ENCODE measurements at regions not wholly inside any gene's neighbourhood (a gene's known extent, or its start where the extent isn't known, plus 50 kb on each side); places are given as distances from the start of the nearest gene placed in this dataset.
"Not testable (repeated sequence)": the region's sequence is repeated elsewhere in the genome, so short reads cannot be mapped to it uniquely, and the experiment has no call there.

- H3K36me3 Mint-ChIP-seq: no peaks in the 10 kb centered on the region
- H3K4me3 Mint-ChIP-seq: no peak overlapping the region
- H3K4me1 Mint-ChIP-seq: peaks cover 0 to 3% (median 0%) of the 10 kb centered on the region in 3 donors
- H3K27me3 Mint-ChIP-seq: peaks cover 2% of the 10 kb centered on the region
- H3K9me3 Mint-ChIP-seq: peaks cover 0 to 2% (median 0%) of the 10 kb centered on the region in 3 donors
- H3K27ac Mint-ChIP-seq: no peak overlapping the region
Observed at GRCh38 chr13:53255795-53256194, 227.2 kb downstream of the OLFM4 start.

GRCh38 chr13:53260594-53260993 is 232.0 kb downstream of the OLFM4 start:
- Mint-ChIP-seq H3K4me1 (no peaks in the 10 kb centered on the region), H3K27me3 (peaks cover 2% of the 10 kb centered on the region), H3K4me3 (no peak overlapping the region), H3K9me3 (no peaks in the 10 kb centered on the region), H3K27ac (no peak overlapping the region), H3K36me3 (no peaks in the 10 kb centered on the region)

DNA sequence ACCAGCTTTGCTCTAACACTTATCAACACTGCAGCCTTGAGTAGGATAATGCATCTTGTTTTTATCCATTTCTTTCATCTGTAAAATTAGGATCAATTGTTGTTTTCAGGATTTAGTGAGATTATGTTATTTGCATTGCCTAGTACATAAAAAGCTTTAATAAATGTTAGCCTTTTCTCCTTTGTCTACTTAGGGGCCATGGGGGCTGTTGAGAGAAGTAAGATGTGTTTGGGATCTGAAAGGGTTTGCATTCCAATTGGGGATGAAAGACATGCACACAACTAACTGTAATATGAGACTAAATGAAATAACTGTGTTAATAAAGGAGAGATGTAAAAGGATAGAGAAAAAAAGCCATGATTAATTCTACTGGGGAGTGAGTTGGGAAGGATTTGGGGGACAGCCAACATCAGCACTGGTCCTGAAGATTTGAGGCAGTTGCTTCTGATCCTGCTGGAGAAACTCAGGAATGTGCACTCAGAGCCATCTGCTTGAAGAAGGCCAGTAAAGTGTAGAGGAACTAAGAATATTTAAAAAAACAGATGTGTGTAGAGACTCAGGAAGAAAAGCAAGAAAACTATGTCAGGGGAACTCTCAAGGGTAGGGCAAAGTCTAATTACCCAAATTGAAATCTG is 236.3 kb downstream of the OLFM4 start:
- no peak overlapping the region for H3K27ac Mint-ChIP-seq
- H3K9me3 Mint-ChIP-seq: peaks cover 0 to 6% (median 0%) of the 10 kb centered on the region in 3 donors
- H3K27me3 Mint-ChIP-seq: peaks cover 2% of the 10 kb centered on the region
- no peak overlapping the region for H3K4me3 Mint-ChIP-seq
- H3K36me3 Mint-ChIP-seq: no peaks in the 10 kb centered on the region
- H3K4me1 Mint-ChIP-seq: no peaks in the 10 kb centered on the region

DNA sequence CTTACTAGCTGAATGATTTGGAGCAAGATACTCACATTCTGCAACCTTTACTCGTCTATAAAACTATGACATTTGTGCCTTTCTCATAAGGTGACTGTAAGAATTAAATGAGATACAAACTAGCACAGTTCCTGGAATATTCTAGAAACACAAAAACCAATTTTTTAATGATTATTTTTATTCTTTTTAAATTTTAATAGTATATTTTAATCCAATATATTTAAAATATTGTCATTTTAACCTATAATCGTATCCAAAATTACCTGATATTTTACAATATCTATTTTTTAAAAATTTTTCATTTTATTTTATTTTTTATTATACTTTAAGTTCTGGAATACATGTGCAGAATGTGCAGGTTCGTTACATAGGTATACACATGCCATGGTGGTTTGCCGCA is 238.1 kb downstream of the OLFM4 start:
- peaks cover 0 to 6% (median 0%) of the 10 kb centered on the region in 3 donors for H3K9me3 Mint-ChIP-seq
- H3K4me1 Mint-ChIP-seq: no peaks in the 10 kb centered on the region
- no peaks in the 10 kb centered on the region for H3K36me3 Mint-ChIP-seq
- H3K4me3 Mint-ChIP-seq: no peak overlapping the region
- H3K27ac Mint-ChIP-seq: no peak overlapping the region
- H3K27me3 Mint-ChIP-seq: no peaks in the 10 kb centered on the region

GRCh38 chr13:53269634-53270033 is 241.0 kb downstream of the OLFM4 start:
- H3K4me3 Mint-ChIP-seq: no peak overlapping the region
- H3K27ac Mint-ChIP-seq: no peak overlapping the region
- H3K36me3 Mint-ChIP-seq: no peaks in the 10 kb centered on the region
- H3K27me3 Mint-ChIP-seq: no peaks in the 10 kb centered on the region
- no peaks in the 10 kb centered on the region for H3K4me1 Mint-ChIP-seq
- H3K9me3 Mint-ChIP-seq: peaks cover 0 to 6% (median 0%) of the 10 kb centered on the region in 3 donors

GRCh38 chr13:53272873-53273272 is 244.3 kb downstream of the OLFM4 start:
- no peaks in the 10 kb centered on the region for H3K36me3 Mint-ChIP-seq
- no peak overlapping the region for H3K27ac Mint-ChIP-seq
- H3K27me3 Mint-ChIP-seq: no peaks in the 10 kb centered on the region
- no peak overlapping the region for H3K4me3 Mint-ChIP-seq
- H3K9me3 Mint-ChIP-seq: peaks cover 0 to 1% (median 0%) of the 10 kb centered on the region in 3 donors
- H3K4me1 Mint-ChIP-seq: no peaks in the 10 kb centered on the region

- Mint-ChIP-seq H3K9me3 (peaks cover 0 to 4% (median 0%) of the 10 kb centered on the region in 3 donors), H3K27ac (no peak overlapping the region), H3K4me3 (no peak overlapping the region), H3K36me3 (no peaks in the 10 kb centered on the region), H3K4me1 (no peaks in the 10 kb centered on the region), H3K27me3 (no peaks in the 10 kb centered on the region)
Observed at GRCh38 chr13:53276265-53276664, 247.7 kb downstream of the OLFM4 start.

DNA sequence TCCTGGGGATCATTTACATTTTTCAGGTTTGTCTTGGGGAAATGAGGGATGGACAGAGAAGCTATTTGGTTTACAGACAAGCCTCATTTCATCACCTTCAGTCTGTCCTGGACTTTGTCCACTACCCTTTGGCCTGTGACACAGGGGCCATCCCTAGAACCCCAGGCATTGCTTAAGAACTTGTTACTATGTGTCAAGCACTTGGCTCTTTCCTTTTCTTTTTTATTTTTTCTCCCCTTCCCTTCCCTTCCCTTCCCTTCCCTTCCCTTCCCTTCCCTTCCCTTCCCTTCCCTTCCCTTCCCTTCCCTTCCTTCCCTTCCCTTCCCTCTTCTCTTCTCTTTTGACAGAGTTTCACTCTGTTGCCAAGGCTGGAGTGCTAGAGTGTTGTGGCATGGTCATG is 253.1 kb downstream of the OLFM4 start:
- Mint-ChIP-seq H3K4me1 (no peaks in the 10 kb centered on the region), H3K4me3 (no peak overlapping the region), H3K36me3 (no peaks in the 10 kb centered on the region), H3K9me3 (peaks cover 0 to 4% (median 2%) of the 10 kb centered on the region in 3 donors), H3K27me3 (no peaks in the 10 kb centered on the region), H3K27ac (no peak overlapping the region)

GRCh38 chr13:53285896-53286430 is 257.4 kb downstream of the OLFM4 start:
- H3K4me3 Mint-ChIP-seq: no peak overlapping the region
- H3K4me1 Mint-ChIP-seq: no peaks in the 10 kb centered on the region
- no peaks in the 10 kb centered on the region for H3K27me3 Mint-ChIP-seq
- H3K9me3 Mint-ChIP-seq: peaks cover 0 to 3% (median 0%) of the 10 kb centered on the region in 3 donors
- no peak overlapping the region for H3K27ac Mint-ChIP-seq
- no peaks in the 10 kb centered on the region for H3K36me3 Mint-ChIP-seq

- no peaks in the 10 kb centered on the region for H3K4me1 Mint-ChIP-seq
- no peaks in the 10 kb centered on the region for H3K27me3 Mint-ChIP-seq
- no peak overlapping the region for H3K27ac Mint-ChIP-seq
- no peak overlapping the region for H3K4me3 Mint-ChIP-seq
- H3K9me3 Mint-ChIP-seq: peaks cover 0 to 2% (median 0%) of the 10 kb centered on the region in 3 donors
- no peaks in the 10 kb centered on the region for H3K36me3 Mint-ChIP-seq
Observed at GRCh38 chr13:53298396-53298795, 269.8 kb downstream of the OLFM4 start.

- H3K36me3 Mint-ChIP-seq: no peaks in the 10 kb centered on the region
- peaks cover 0 to 2% (median 0%) of the 10 kb centered on the region in 3 donors for H3K4me1 Mint-ChIP-seq
- peaks cover 0 to 2% (median 0%) of the 10 kb centered on the region in 3 donors for H3K9me3 Mint-ChIP-seq
- H3K27me3 Mint-ChIP-seq: no peaks in the 10 kb centered on the region
- no peak overlapping the region for H3K27ac Mint-ChIP-seq
- H3K4me3 Mint-ChIP-seq: no peak overlapping the region
Observed at GRCh38 chr13:53301449-53301848, 272.8 kb downstream of the OLFM4 start.

DNA sequence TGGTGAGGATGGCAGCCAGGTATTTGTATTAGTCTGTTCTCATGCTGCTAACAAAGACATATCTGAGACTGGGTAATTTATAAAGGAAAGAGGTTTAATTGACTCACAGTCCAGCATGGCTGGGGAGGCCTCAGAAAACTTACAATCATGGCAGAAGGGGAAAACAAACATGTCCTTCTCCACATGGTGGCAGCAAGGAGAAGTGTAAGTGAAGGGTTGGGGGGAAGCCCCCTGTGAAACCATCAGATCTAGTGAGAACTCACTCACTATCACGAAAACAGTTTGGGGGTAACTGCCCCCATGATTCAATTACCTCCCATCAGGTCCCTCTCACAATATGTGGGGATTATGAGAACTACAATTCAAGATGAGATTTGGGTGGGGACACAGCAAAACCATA is 276.8 kb downstream of the OLFM4 start:
- H3K4me1 Mint-ChIP-seq, H3K9me3 Mint-ChIP-seq, H3K36me3 Mint-ChIP-seq, H3K27ac Mint-ChIP-seq, H3K27me3 Mint-ChIP-seq, H3K4me3 Mint-ChIP-seq: not testable (repeated sequence)

DNA sequence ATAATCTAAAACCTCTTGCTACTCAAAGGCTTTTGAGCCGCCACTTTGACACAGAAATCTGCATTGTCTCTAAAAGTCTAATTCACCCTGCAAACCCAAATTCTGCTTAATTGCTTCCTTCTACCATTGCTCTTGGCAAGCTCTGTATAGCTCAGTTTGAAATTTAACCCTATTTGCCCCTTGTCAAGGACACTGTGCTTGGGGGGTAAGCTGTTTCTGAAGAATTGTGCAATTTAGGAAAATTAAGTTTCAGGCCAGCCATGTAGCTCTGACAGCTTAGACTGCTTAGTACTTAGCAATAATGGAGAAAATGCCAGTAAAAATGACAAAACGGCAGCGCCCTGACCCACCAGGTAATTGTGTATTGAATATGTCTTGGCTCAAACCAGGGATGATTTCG is 282.2 kb downstream of the OLFM4 start:
- Mint-ChIP-seq H3K9me3 (peaks cover 0 to 4% (median 3%) of the 10 kb centered on the region in 3 donors), H3K4me1 (no peaks in the 10 kb centered on the region), H3K4me3 (no peak overlapping the region), H3K36me3 (no peaks in the 10 kb centered on the region), H3K27ac (no peak overlapping the region), H3K27me3 (no peaks in the 10 kb centered on the region)

DNA sequence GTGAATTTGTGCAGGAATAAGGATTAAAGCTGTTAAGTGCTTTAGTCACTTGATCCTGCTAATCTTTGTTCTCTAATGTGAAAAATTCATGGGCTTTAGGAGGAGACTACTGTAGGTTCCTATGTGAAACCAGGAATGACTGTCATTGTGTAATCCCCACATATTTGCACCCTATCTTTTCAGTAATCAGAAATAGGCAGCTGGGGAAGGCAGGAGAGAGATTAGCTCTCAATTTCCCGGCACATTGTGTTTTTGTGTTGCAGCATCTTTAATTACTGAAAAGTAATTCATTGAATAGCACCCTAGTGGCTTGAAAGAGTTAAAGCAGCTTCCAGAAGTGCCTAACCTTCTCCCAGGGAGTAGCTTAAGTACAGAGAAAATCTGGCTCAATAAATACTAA is 282.9 kb downstream of the OLFM4 start:
- H3K9me3 Mint-ChIP-seq: peaks cover 0 to 4% (median 3%) of the 10 kb centered on the region in 3 donors
- no peak overlapping the region for H3K27ac Mint-ChIP-seq
- no peaks in the 10 kb centered on the region for H3K27me3 Mint-ChIP-seq
- H3K4me3 Mint-ChIP-seq: no peak overlapping the region
- no peaks in the 10 kb centered on the region for H3K4me1 Mint-ChIP-seq
- H3K36me3 Mint-ChIP-seq: no peaks in the 10 kb centered on the region

DNA sequence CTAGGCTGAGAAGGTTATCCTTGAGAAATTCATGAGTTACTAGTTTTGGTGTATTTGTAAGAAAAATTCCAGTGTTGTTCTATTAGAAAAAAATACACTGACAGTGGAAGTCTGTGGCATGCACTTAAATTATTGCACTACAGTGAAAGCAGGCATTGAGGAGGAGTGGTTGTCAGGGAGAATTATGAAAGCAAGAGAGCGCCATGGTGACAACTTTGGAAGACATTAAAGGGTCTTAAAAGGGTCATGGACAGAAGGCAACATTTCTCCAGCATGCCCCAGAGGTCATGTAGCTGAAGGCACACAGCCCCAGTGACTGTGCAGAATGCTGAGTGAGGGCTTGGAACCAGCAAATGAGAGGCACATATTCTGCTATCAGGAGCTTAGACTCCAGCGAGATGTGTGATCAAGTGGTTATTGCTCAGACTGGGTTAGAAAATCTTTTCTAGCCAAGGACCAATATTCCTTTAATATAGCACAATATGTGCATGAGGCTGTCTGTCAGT is 292.7 kb downstream of the OLFM4 start:
- Mint-ChIP-seq H3K9me3 (peaks cover 0 to 8% (median 2%) of the 10 kb centered on the region in 3 donors), H3K4me1 (no peaks in the 10 kb centered on the region), H3K4me3 (no peak overlapping the region), H3K36me3 (no peaks in the 10 kb centered on the region), H3K27ac (no peak overlapping the region), H3K27me3 (no peaks in the 10 kb centered on the region)

DNA sequence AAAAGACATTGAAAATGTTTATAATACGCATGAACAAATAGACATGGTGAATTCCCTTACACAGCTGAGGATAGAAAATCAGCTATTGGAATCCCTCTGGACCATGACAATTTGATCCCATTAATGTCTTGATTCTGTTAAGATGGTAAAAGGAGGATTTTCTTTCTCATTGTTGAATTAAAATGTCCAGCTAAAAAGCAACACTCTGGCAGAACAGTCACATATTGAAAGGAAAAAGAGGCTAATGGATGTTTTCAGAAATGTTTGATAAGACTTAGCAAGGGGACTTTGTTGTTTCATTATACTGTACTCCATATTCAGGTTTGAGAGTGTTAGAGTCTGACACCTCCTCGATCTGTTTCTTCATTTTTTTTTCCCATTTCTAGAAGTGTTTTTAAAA is 296.0 kb downstream of the OLFM4 start:
- Mint-ChIP-seq H3K4me3 (no peak overlapping the region), H3K27ac (no peak overlapping the region), H3K9me3 (peaks cover 0 to 5% (median 0%) of the 10 kb centered on the region in 3 donors), H3K4me1 (no peaks in the 10 kb centered on the region), H3K27me3 (no peaks in the 10 kb centered on the region), H3K36me3 (no peaks in the 10 kb centered on the region)
